ENCODE measurements at regions not wholly inside any gene's neighbourhood (a gene's known extent, or its start where the extent isn't known, plus 50 kb on each side); places are given as distances from the start of the nearest gene placed in this dataset.

GRCh38 chr3:105972069-105972468 lies 103.3 kb upstream of the CBLB start:
- TF ChIP-seq CTCF (IDR thresholded peaks at IDR 0.05) (no peak), EZH2phosphoT487 (IDR thresholded peaks at IDR 0.05) (no peak)

Data from neural progenitor cell (in vitro differentiated cells).